EL (cell line): ENCODE measurements at regions not wholly inside any gene's neighbourhood (a gene's known extent, or its start where the extent isn't known, plus 50 kb on each side); places are given as distances from the start of the nearest gene placed in this dataset.
"Not testable (repeated sequence)": the region's sequence is repeated elsewhere in the genome, so short reads cannot be mapped to it uniquely, and the experiment has no call there.

ENCODE experiments used
- DNase-seq: peaks from one replicate; pipeline ENCODE4 v3.0.0-alpha.2; 2016

- not testable (repeated sequence) for DNase-seq
These were observed 352.0 kb downstream of the OR4F29 start for GRCh38 chr1:99481-99880.

GRCh38 chr1:98811-99210, 352.7 kb downstream of the OR4F29 start:
- not testable (repeated sequence) for DNase-seq

- not testable (repeated sequence) for DNase-seq
These were observed 360.2 kb downstream of the OR4F29 start for GRCh38 chr1:91279-91678.

- not testable (repeated sequence) for DNase-seq
These were observed 363.4 kb downstream of the OR4F29 start for GRCh38 chr1:88110-88509.

GRCh38 chr1:79152-79551, 372.3 kb downstream of the OR4F29 start:
- DNase-seq = not testable (repeated sequence)

GRCh38 chr1:65119-65518, 386.4 kb downstream of the OR4F29 start, which contains the start of gene OR4F5:
Gene OR4F5, plus strand, starts transcription at chr1:65419.
- DNase-seq = not testable (repeated sequence)

- DNase-seq = not testable (repeated sequence)
These were observed 395.4 kb downstream of the OR4F29 start for GRCh38 chr1:56014-56531.

- DNase-seq = not testable (repeated sequence)
These were observed 398.3 kb downstream of the OR4F29 start for GRCh38 chr1:53182-53581.

- DNase-seq = not testable (repeated sequence)
These were observed 409.5 kb downstream of the OR4F29 start for GRCh38 chr1:41965-42466.

- DNase-seq = not testable (repeated sequence)
These were observed 410.3 kb downstream of the OR4F29 start for GRCh38 chr1:41197-41596.

GRCh38 chr1:29183-29582, 422.3 kb downstream of the OR4F29 start:
- not testable (repeated sequence) for DNase-seq

- DNase-seq = not testable (repeated sequence)
These were observed 434.2 kb downstream of the OR4F29 start for GRCh38 chr1:17298-17697.

GRCh38 chr1:16025-16424, 435.5 kb downstream of the OR4F29 start:
- not testable (repeated sequence) for DNase-seq

- DNase-seq = not testable (repeated sequence)
These were observed 441.3 kb downstream of the OR4F29 start for GRCh38 chr1:9941-10717.
